Smooth muscle cell (in vitro differentiated cells): ENCODE measurements at regions not wholly inside any gene's neighbourhood (a gene's known extent, or its start where the extent isn't known, plus 50 kb on each side); places are given as distances from the start of the nearest gene placed in this dataset.

ENCODE experiments used
- DNase-seq: peaks from one replicate; lab custom pipeline; 2025; ENCODE audit not compliant: unreplicated experiment; lab: John Stamatoyannopoulos, UW
- H2AFZ ChIP-seq: fragments of 200-600 bp; sonication (generic); 2 replicates; pipeline ENCODE4 v1.6.0; 2016; ENCODE audit warnings: antibody characterized with exemption, low read depth, mild to moderate bottlenecking
- H3F3A ChIP-seq: fragments of 200-600 bp; sonication (generic); 2 replicates; pipeline ENCODE4 v1.6.0; 2017; ENCODE audit warnings: antibody characterized with exemption, low read depth
- H3K27ac ChIP-seq: fragments of 200-600 bp; sonication (generic); 2 replicates; pipeline ENCODE4 v1.5.1; 2016; ENCODE audit warnings: low read depth, mild to moderate bottlenecking
- H3K27me3 ChIP-seq: fragments of 200-600 bp; sonication (generic); 2 replicates; pipeline ENCODE4 v1.6.1; 2016; ENCODE audit warnings: low read depth, mild to moderate bottlenecking
- H3K36me3 ChIP-seq: fragments of 200-600 bp; sonication (generic); 2 replicates; pipeline ENCODE4 v1.5.1; 2016; ENCODE audit warnings: low read depth
- H3K4me1 ChIP-seq: fragments of 200-600 bp; sonication (generic); 2 replicates; pipeline ENCODE4 v1.5.1; 2016; ENCODE audit warnings: low read depth
- H3K4me2 ChIP-seq: fragments of 200-600 bp; sonication (generic); 2 replicates; pipeline ENCODE4 v1.6.0; 2016; ENCODE audit warnings: mild to moderate bottlenecking
- H3K4me3 ChIP-seq: fragments of 200-600 bp; sonication (generic); 2 replicates; pipeline ENCODE4 v1.5.1; 2016; ENCODE audit warnings: mild to moderate bottlenecking
- H3K79me2 ChIP-seq: fragments of 200-600 bp; sonication (generic); 2 replicates; pipeline ENCODE4 v1.6.0; 2016; ENCODE audit warnings: low read depth, mild to moderate bottlenecking
- H3K9ac ChIP-seq: fragments of 200-600 bp; sonication (generic); 2 replicates; pipeline ENCODE4 v1.6.0; 2016; ENCODE audit warnings: low read depth
- H3K9me3 ChIP-seq: fragments of 200-600 bp; sonication (generic); replicated peaks from 2 replicates; pipeline ENCODE4 v1.5.1; 2016; ENCODE audit warnings: low read depth
- H4K20me1 ChIP-seq: fragments of 200-600 bp; sonication (generic); 2 replicates; pipeline ENCODE4 v1.6.0; 2016; ENCODE audit warnings: low read depth
- WGBS: methylation state at CpG from one replicate; pipeline ENCODE4 v1.1.7; 2016; ENCODE audit warnings: low lambda C conversion rate; 5-methylcytosine and 5-hydroxymethylcytosine counted together
- TF ChIP-seq, protein P1 (sequence below): fragments of 200-600 bp; sonication (generic); IDR thresholded peaks from 2 replicates; pipeline ENCODE4 v1.5.1; 2017; ENCODE audit warnings: borderline replicate concordance, mild to moderate bottlenecking, antibody characterized with exemption; ENCODE audit not compliant: insufficient read depth, poor library complexity, severe bottlenecking

DNA sequence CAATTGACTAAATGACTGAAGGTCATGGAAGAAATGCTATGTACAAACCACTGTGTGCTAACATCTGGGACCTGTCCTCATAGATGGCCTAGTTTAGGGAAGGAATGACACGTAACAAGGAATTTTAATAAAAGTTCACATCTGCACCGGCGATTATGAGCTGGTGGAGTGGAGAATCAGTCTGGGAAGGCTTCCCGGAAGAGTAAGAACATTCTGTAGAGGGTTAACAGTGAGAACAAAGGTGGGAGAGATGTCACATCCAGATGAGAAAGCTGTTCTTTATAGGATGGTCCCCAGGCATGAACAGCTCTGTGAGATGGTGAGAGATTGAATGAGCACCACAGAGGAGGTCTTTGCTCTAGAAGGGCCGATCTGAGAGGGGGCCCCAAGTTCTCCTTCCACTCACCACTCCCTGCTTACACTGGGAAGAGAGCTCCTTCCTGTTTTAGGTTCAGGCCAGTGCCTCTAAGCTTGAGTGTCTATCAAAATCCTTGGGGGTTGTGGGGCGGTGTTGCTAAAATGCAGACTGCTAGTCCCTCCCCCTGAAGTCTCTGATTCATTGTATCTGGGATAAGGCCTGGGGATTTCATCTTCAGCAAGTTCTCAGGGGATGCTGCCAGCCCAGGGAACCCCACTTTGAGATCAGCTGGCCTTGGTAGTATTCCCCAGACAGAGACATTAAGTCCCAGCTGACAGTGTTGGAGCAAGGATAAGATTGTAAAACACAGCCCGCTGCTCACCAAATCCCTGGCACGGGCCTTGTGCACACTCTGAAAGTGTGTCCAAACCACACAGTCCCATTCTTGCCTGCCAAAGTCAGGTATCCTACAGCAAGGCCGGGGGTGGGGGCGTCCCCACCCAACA, 294.7 kb upstream of the MAF start:
- no peaks in the 10 kb centered on the region for H4K20me1 ChIP-seq
- no peaks in the 10 kb centered on the region for H3K36me3 ChIP-seq
- H3K4me1 ChIP-seq = no peaks in the 10 kb centered on the region
- no peak overlapping the region for H3K9ac ChIP-seq
- H3K4me3 ChIP-seq = no peak overlapping the region
- H3F3A ChIP-seq = peaks cover 7% of the 10 kb centered on the region
- H3K9me3 ChIP-seq = no peaks in the 10 kb centered on the region
- no peak for DNase-seq
- H3K4me2 ChIP-seq = no peak overlapping the region
- H3K27ac ChIP-seq = no peak overlapping the region
- H3K79me2 ChIP-seq = no peaks in the 10 kb centered on the region
- peak overlapping the region; percentile 44 for H2AFZ ChIP-seq
- WGBS = 82% methylated on average over 10 of the region's 10 CpGs
- no peaks in the 10 kb centered on the region for H3K27me3 ChIP-seq
- TF ChIP-seq, protein P1, sequence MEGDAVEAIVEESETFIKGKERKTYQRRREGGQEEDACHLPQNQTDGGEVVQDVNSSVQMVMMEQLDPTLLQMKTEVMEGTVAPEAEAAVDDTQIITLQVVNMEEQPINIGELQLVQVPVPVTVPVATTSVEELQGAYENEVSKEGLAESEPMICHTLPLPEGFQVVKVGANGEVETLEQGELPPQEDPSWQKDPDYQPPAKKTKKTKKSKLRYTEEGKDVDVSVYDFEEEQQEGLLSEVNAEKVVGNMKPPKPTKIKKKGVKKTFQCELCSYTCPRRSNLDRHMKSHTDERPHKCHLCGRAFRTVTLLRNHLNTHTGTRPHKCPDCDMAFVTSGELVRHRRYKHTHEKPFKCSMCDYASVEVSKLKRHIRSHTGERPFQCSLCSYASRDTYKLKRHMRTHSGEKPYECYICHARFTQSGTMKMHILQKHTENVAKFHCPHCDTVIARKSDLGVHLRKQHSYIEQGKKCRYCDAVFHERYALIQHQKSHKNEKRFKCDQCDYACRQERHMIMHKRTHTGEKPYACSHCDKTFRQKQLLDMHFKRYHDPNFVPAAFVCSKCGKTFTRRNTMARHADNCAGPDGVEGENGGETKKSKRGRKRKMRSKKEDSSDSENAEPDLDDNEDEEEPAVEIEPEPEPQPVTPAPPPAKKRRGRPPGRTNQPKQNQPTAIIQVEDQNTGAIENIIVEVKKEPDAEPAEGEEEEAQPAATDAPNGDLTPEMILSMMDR = no peak

GRCh38 chr16:79893445-79893844, 292.9 kb upstream of the MAF start:
- no peaks in the 10 kb centered on the region for H3K79me2 ChIP-seq
- H4K20me1 ChIP-seq = no peaks in the 10 kb centered on the region
- 85% methylated on average over 3 of the region's 3 CpGs for WGBS
- H3K36me3 ChIP-seq = no peaks in the 10 kb centered on the region
- TF ChIP-seq, protein P1 = no peak
- no peak for DNase-seq
- H3K9me3 ChIP-seq = no peaks in the 10 kb centered on the region
- no peak overlapping the region for H3K4me3 ChIP-seq
- H3K27me3 ChIP-seq = no peaks in the 10 kb centered on the region
- no peak overlapping the region for H3K9ac ChIP-seq
- no peak overlapping the region for H3K4me2 ChIP-seq
- peaks cover 7% of the 10 kb centered on the region for H3F3A ChIP-seq
- no peaks in the 10 kb centered on the region for H3K4me1 ChIP-seq
- no peak overlapping the region for H2AFZ ChIP-seq
- H3K27ac ChIP-seq = no peak overlapping the region

DNA sequence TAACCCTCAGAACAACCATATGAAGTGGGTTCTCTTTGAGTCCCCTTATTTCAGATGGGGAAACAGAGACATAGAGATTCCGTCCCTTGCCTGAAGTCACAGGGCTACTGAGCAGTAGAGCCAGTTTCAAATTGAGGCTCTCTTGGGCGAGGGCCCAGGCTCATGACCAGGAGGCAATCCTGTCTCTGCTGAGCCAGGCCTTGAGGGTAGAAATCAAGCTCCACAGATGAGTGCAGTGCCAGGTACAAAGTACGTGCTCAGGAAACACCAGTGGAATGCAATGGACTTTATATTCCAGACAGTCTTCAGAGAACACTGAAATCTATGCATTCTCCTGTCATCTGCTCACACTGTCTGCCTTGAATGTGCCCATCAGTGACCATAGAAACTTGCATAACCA, 291.7 kb upstream of the MAF start:
- no peak for DNase-seq
- Histone ChIP-seq H3K4me1 (no peaks in the 10 kb centered on the region), H2AFZ (no peak overlapping the region), H4K20me1 (no peaks in the 10 kb centered on the region), H3K36me3 (no peaks in the 10 kb centered on the region), H3K9me3 (no peaks in the 10 kb centered on the region), H3F3A (peaks cover 5% of the 10 kb centered on the region), H3K79me2 (no peaks in the 10 kb centered on the region), H3K4me3 (no peak overlapping the region), H3K27me3 (no peaks in the 10 kb centered on the region), H3K4me2 (no peak overlapping the region), H3K9ac (no peak overlapping the region), H3K27ac (no peak overlapping the region)
- TF ChIP-seq, protein P1 = no peak
- WGBS = 90% methylated on average over 3 of the region's 3 CpGs

DNA sequence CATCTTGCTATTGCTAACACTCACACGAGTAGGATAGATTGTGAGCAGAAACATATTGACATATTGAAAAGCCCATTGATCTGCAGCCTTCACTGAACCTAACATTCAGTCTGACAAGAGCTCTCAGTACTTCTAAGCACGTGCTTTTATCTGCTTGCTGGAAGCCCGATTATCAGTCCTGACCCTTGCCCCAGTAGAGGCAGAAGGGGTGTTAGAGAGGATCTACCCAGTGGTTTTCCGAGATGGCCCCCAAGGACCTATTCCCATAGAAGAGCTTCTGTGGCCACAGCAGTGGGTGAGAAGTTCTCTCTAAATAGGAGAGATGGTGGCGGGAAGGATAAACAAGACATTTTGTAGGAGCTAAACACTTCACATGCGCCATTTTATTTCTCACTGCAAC, 290.9 kb upstream of the MAF start:
- no peaks in the 10 kb centered on the region for H3K4me1 ChIP-seq
- no peak overlapping the region for H3K4me3 ChIP-seq
- H3K9me3 ChIP-seq = no peaks in the 10 kb centered on the region
- no peaks in the 10 kb centered on the region for H4K20me1 ChIP-seq
- 90% methylated on average over 6 of the region's 6 CpGs for WGBS
- H3K27ac ChIP-seq = no peak overlapping the region
- H3K9ac ChIP-seq = no peak overlapping the region
- H2AFZ ChIP-seq = no peak overlapping the region
- H3K27me3 ChIP-seq = no peaks in the 10 kb centered on the region
- no peaks in the 10 kb centered on the region for H3F3A ChIP-seq
- no peak for DNase-seq
- H3K79me2 ChIP-seq = no peaks in the 10 kb centered on the region
- H3K36me3 ChIP-seq = no peaks in the 10 kb centered on the region
- TF ChIP-seq, protein P1 = no peak
- H3K4me2 ChIP-seq = no peak overlapping the region
